ENCODE measurements at regions not wholly inside any gene's neighbourhood (a gene's known extent, or its start where the extent isn't known, plus 50 kb on each side); places are given as distances from the start of the nearest gene placed in this dataset.
"Not testable (repeated sequence)": the region's sequence is repeated elsewhere in the genome, so short reads cannot be mapped to it uniquely, and the experiment has no call there.

DNA sequence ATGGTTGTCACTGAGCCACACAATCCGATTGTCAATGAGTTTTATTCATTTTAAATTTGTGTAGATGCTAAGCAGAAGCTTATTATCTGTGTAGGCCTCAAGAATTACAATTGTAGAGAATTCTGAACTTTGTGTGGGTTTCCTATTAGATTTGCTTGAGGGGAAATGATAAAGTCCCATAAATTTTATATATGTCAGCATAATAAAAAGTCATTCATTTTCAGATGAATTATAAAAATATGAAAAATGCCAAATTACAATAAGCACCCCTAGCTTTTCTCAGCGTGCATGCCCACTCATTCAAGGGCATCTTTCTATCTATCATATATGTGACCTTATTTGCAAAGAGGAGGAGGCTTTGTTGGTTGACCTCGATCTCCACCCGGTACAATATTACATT lies 1041.1 kb upstream of the FOXG1 start:
- no peak for DNase-seq (ENCODE audit: low read depth)

GRCh38 chr14:27727251-27727770 lies 1039.3 kb upstream of the FOXG1 start:
- DNase-seq (ENCODE audit: low read depth) = no peak

GRCh38 chr14:27730204-27730603 lies 1036.4 kb upstream of the FOXG1 start:
- no peak for DNase-seq (ENCODE audit: low read depth)

- no peak for DNase-seq (ENCODE audit: low read depth)
These were observed 1026.9 kb upstream of the FOXG1 start for GRCh38 chr14:27739657-27740156.

DNA sequence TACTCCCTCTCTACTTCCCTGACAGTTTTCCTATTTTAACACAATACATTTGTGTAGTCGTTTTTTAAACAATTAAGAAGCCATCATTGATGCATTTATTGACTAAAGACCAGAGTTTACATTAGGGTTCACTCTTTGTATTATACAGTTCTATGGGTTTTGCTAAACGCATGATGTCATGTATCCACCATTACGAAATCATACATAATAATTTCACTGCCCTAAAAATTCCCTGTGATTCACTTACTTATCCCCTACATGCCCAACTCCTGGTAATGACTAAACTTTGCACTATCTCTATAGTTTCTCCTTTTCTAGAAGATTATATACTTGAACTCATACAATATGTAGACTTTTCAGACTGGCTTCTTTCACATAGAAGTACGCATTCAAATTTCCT lies 1016.5 kb upstream of the FOXG1 start:
- DNase-seq (ENCODE audit: low read depth) = no peak

DNA sequence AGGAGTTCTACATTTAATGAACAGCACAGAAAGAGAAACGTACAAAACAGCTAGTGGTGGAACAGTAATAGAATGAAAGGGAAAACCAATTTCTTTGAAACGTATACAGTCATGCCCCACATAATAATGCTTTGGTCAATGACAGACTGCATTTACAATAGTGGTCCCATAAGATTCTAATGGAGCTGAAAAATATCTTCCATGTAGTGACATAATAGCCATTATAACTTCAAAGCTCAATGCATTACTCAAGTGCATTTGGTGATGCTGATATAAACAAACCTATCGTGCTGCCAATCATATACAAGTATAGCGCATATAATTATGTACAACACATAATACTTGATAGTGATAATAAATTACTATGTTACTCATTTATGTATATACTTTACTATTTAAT lies 1008.9 kb upstream of the FOXG1 start:
- DNase-seq (ENCODE audit: low read depth) = not testable (repeated sequence)

DNA sequence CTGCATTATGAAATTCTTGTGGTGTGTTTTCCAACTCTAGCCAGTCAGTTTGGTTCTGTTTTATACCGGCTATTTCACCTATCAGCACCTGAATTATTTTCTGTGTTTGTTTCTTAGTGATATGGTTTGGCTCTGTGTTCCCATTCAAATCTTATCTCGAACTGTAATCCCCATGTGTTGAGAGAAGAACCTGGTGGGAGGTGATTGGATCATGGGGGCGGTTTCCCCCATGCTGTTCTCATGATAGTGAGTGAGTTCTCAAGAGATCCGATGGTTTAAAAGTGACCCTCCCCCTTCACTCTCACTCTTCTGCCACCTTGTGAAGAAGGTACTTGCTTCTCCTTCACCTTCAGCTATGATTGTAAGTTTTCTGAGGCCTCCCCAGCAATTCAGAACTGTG lies 1006.2 kb upstream of the FOXG1 start:
- DNase-seq (ENCODE audit: low read depth) = not testable (repeated sequence)

- not testable (repeated sequence) for DNase-seq (ENCODE audit: low read depth)
These were observed 967.2 kb upstream of the FOXG1 start for GRCh38 chr14:27799066-27800028.

- not testable (repeated sequence) for DNase-seq (ENCODE audit: low read depth)
These were observed 948.7 kb upstream of the FOXG1 start for GRCh38 chr14:27817746-27818430.

DNA sequence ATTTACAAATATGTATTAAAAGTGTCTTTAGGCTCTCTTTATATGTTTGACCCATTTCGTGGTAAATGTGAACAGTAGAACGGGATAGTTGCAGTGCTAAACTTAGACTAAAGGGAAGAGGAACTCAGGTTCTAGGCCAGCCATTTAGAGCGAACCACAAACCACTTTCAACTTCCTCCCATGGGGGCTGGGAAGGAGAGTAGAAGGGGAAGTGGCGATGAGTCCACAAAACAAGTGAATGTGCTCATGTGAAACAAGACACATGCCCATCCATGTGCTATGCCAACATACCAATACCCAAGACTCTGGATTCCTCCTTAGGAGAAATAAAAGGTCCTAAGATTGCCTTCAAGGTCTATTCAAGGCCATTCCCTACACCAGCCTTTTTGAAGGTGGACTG lies 940.4 kb upstream of the FOXG1 start:
- not testable (repeated sequence) for DNase-seq (ENCODE audit: low read depth)

DNA sequence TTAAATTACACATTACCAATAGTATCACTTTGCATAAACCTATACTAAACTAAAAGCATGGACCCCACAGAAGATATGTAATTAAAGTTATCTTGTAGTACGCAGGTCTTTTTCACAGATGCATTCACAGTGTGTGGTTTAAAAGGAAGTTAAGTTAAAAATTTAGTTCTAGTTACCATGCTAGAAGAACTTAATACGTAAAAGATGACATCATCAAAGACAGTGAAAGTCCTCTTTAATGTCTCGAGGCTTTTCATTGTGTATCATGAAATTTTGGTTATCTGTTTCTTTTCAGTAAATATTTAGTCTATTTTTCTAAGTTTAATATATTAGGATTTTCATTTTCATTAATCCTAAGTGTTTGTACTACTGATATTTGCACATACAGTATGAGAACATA lies 934.6 kb upstream of the FOXG1 start:
- not testable (repeated sequence) for DNase-seq (ENCODE audit: low read depth)

GRCh38 chr14:27833001-27833400 lies 933.6 kb upstream of the FOXG1 start:
- DNase-seq (ENCODE audit: low read depth) = not testable (repeated sequence)

GRCh38 chr14:27836386-27836785 lies 930.2 kb upstream of the FOXG1 start:
- DNase-seq (ENCODE audit: low read depth) = no peak

DNA sequence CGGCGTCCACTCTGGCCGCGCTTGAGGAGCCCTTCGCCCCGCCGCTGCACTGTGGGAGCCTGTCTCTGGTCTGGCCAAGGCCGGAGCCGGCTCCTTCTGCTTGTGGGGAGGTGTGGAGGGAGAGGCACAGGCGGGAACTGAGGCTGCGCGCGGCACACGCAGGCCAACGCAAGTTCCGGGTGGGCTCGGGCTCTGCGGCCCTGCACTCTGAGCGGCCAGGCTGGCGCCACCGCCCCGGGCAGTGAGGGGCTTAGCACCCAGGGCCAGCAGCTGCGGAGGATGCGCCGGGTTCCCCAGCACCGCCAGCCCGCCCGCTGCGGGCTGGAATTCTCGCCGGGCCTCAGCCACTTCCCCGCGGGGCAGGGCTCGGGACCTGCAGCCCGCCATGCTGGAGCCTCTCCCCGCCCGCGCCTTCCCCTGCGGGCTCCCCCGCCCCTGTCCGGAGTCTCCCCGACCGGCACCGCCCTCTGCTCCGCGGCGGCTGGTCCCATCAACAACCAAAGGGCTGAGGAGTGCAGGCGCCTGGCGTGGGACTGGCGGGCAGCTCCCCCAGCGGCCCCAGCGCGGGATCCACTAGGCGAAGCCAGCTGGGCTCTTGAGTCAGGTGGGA lies 921.2 kb upstream of the FOXG1 start:
- no peak for DNase-seq (ENCODE audit: low read depth)

- no peak for DNase-seq (ENCODE audit: low read depth)
These were observed 920.7 kb upstream of the FOXG1 start for GRCh38 chr14:27845902-27846301.

- DNase-seq (ENCODE audit: low read depth) = not testable (repeated sequence)
These were observed 919.1 kb upstream of the FOXG1 start for GRCh38 chr14:27847480-27847879.

DNA sequence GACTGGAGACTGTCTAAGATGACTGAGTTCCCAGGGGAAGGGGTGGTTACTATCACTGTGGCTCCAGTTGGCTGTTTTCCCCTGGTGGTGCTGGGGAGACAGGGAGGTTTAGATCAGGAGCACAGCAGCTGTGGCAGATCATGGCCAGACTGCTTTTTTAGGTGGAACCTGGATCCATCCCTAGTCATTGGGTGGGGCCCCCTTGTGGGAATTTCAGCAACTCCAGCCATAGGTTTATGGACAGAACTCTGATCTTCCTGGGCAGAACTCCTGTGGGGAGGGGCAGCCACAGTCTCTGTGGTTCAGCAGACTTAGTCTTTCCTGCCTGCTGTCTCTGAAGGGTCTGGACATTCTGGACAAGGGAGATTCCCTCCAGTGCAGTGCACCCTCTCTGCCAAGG lies 917.4 kb upstream of the FOXG1 start:
- DNase-seq (ENCODE audit: low read depth) = not testable (repeated sequence)

DNA sequence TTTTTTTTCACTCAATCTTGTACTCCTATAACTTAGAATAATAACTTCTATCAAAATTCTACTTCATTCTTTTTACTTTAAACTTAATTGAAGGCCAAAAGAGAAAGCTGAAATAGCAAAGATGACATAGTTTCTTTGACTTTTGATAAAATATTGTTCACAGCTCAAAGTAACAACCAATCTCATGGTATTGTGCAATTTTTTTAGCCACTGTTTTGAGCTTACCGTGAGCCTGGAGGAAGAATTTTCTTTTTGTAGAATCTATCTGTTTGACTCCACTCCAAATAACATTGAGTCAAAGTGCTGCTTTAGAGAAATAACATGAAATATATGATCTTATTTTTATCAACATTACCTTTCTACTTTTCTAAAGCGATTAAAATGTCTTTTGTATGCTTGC lies 903.9 kb upstream of the FOXG1 start:
- DNase-seq (ENCODE audit: low read depth) = no peak

GRCh38 chr14:27863166-27863565 lies 903.4 kb upstream of the FOXG1 start:
- no peak for DNase-seq (ENCODE audit: low read depth)

- DNase-seq (ENCODE audit: low read depth) = no peak
These were observed 885.5 kb upstream of the FOXG1 start for GRCh38 chr14:27881063-27881462.

- DNase-seq (ENCODE audit: low read depth) = no peak
These were observed 884.9 kb upstream of the FOXG1 start for GRCh38 chr14:27881646-27882045.

DNA sequence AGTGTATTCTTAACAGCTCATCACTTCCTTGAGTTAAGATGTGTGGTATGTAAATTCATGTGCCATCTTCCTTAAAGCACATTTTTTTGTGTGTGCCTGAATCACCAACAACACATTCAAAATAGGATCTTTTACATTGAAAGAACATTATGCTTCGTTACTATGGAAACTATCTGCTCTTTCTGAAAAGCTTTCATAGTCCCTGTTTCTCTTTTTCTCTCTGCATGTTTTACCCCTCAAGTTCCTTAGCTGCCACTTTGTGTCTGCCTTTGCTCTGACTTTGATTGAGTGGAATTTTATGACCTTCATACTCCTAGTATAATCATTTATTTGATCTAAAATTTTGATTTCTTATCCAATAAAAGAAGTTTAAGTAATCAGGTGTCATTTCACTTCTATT lies 880.3 kb upstream of the FOXG1 start:
- DNase-seq (ENCODE audit: low read depth) = no peak
